H1 (cell line): ENCODE measurements at regions not wholly inside any gene's neighbourhood (a gene's known extent, or its start where the extent isn't known, plus 50 kb on each side); places are given as distances from the start of the nearest gene placed in this dataset.

ENCODE experiments used
- CTCF ChIA-PET: fragments of 300-600 bp; sonication (Branson Sonifier 250); formaldehyde crosslinking; loops from one replicate; lab custom pipeline; 2021; ENCODE audit not compliant: partially characterized antibody; lab: Charles Lee
- POLR2A ChIA-PET: fragments of 300-600 bp; sonication (Branson Sonifier 250); formaldehyde crosslinking; loops from one replicate; lab custom pipeline; 2021; ENCODE audit warnings: inconsistent platforms; ENCODE audit not compliant: partially characterized antibody; lab: Charles Lee
- DNase-seq, 2 experiments: peaks; one replicate each; pipeline versions ENCODE4 v3.0.0 to v3.0.0-alpha.2; 2010 to 2022; ENCODE audit warnings: low spot score in 2 of 2, low read depth in 1 of 2, mixed read lengths in 1 of 2
- FAIRE-seq: peaks from 2 replicates; lab custom pipeline; 2011; peaks lifted over from hg19 to GRCh38; lab: Jason Lieb, UNC
- H2AFZ ChIP-seq: 2 replicates; pipeline ENCODE4 v1.8.1; 2012; ENCODE audit warnings: low read length, inconsistent platforms
- H2AK5ac ChIP-seq: 2 replicates; pipeline ENCODE4 v1.6.1; 2013; ENCODE audit warnings: low read depth, low read length
- H2BK120ac ChIP-seq: replicated peaks from 2 replicates; pipeline ENCODE3; 2013; ENCODE audit warnings: low read depth, low read length, inconsistent platforms
- H2BK12ac ChIP-seq: 2 replicates; pipeline ENCODE4 v1.6.1; 2013; ENCODE audit warnings: low read depth, low read length
- H2BK15ac ChIP-seq: 2 replicates; pipeline ENCODE4 v1.6.1; 2013; ENCODE audit warnings: low read length
- H2BK20ac ChIP-seq: 2 replicates; pipeline ENCODE4 v1.6.1; 2013; ENCODE audit warnings: low read length
- H2BK5ac ChIP-seq: 2 replicates; pipeline ENCODE4 v1.6.1; 2013; ENCODE audit warnings: low read depth, low read length
- H3K14ac ChIP-seq: 2 replicates; pipeline ENCODE4 v1.6.1; 2013; ENCODE audit warnings: inconsistent platforms; ENCODE audit not compliant: insufficient read length
- H3K18ac ChIP-seq: 2 replicates; pipeline ENCODE4 v1.6.1; 2013; ENCODE audit warnings: low read length; ENCODE audit errors: extremely low read depth
- H3K23ac ChIP-seq: 2 replicates; pipeline ENCODE4 v1.6.1; 2013; ENCODE audit warnings: inconsistent platforms; ENCODE audit not compliant: insufficient read length
- H3K23me2 ChIP-seq: 2 replicates; pipeline ENCODE4 v1.6.1; 2013; ENCODE audit warnings: low read depth, low read length
- H3K27ac ChIP-seq: 2 replicates; pipeline ENCODE4 v1.6.1; 2011; ENCODE audit warnings: low read depth, low read length, inconsistent platforms
- H3K27me3 ChIP-seq, 4 experiments: replicated peaks in 1 of 4; 1 replicate in 1 of 4; 2 replicates in 3 of 4; pipeline versions ENCODE4 v1.6.1 to v1.8.1; 2011 to 2013; ENCODE audit warnings: low read length in 3 of 4, mild to moderate bottlenecking in 3 of 4, inconsistent platforms in 2 of 4, mixed read lengths in 2 of 4, moderate library complexity in 1 of 4; ENCODE audit not compliant: control insufficient read depth in 3 of 4, insufficient read depth in 3 of 4; ENCODE audit errors: extremely low read depth in 1 of 4
- H3K36me3 ChIP-seq, 4 experiments: 2 replicates each; pipeline versions ENCODE4 v1.6.1 to v1.8.1; 2011 to 2013; ENCODE audit warnings: mild to moderate bottlenecking in 4 of 4, low read length in 3 of 4, moderate library complexity in 2 of 4, control low read depth in 1 of 4, inconsistent platforms in 1 of 4; ENCODE audit not compliant: insufficient read depth in 4 of 4, control insufficient read depth in 2 of 4
- H3K4ac ChIP-seq: replicated peaks from 2 replicates; pipeline ENCODE3; 2013; ENCODE audit warnings: low read length, low read depth, mixed read lengths, inconsistent platforms; ENCODE audit not compliant: insufficient read length
- H3K4me1 ChIP-seq, 4 experiments: replicated peaks in 1 of 4; 1 replicate in 1 of 4; 2 replicates in 3 of 4; pipeline versions ENCODE4 v1.6.1 to v1.8.1; 2011 to 2013; ENCODE audit warnings: low read length in 3 of 4, inconsistent platforms in 2 of 4, mixed read lengths in 1 of 4; ENCODE audit not compliant: insufficient read depth in 4 of 4, control insufficient read depth in 3 of 4
- H3K4me2 ChIP-seq, 2 experiments: 2 replicates each; pipeline versions ENCODE4 v1.6.1 to v1.8.1; 2011 to 2013; ENCODE audit warnings: low read depth in 2 of 2, low read length in 2 of 2, control low read depth in 1 of 2, inconsistent platforms in 1 of 2, mild to moderate bottlenecking in 1 of 2; ENCODE audit not compliant: insufficient read depth in 1 of 2
- H3K4me3 ChIP-seq, 4 experiments: fragments of 200-600, 300-600 bp in 1 of 4; sonication (generic), shearing (Covaris generic), sonication (Bioruptor Twin) in 1 of 4; 2 replicates each; pipeline versions ENCODE4 v1.5.1 to v1.8.1; 2011 to 2016; ENCODE audit warnings: low read length in 4 of 4, low read depth in 3 of 4, control low read depth in 2 of 4, inconsistent platforms in 2 of 4, mild to moderate bottlenecking in 2 of 4, mixed read lengths in 1 of 4, moderate library complexity in 1 of 4; ENCODE audit not compliant: insufficient read depth in 2 of 4; ENCODE audit errors: extremely low read depth in 1 of 4
- H3K56ac ChIP-seq: replicated peaks from 2 replicates; pipeline ENCODE3; 2013; ENCODE audit warnings: low read depth, mild to moderate bottlenecking, mixed read lengths, low read length, inconsistent platforms; ENCODE audit not compliant: insufficient read length
- H3K79me1 ChIP-seq: 2 replicates; pipeline ENCODE4 v1.6.1; 2013; ENCODE audit warnings: low read depth, low read length, control low read depth
- H3K79me2 ChIP-seq, 2 experiments: 2 replicates each; pipeline versions ENCODE4 v1.6.1 to v1.8.1; 2012 to 2013; ENCODE audit warnings: low read length in 2 of 2, mild to moderate bottlenecking in 2 of 2, inconsistent platforms in 1 of 2; ENCODE audit not compliant: insufficient read depth in 2 of 2, control insufficient read depth in 1 of 2
- H3K9ac ChIP-seq, 4 experiments: replicated peaks in 1 of 4; 1 replicate in 1 of 4; 2 replicates in 3 of 4; pipeline versions ENCODE4 v1.6.1 to v1.8.1; 2011 to 2013; ENCODE audit warnings: low read depth in 3 of 4, low read length in 3 of 4, control low read depth in 2 of 4, mild to moderate bottlenecking in 2 of 4, moderate library complexity in 2 of 4, inconsistent platforms in 1 of 4; ENCODE audit errors: extremely low read depth in 1 of 4
- H3K9me3 ChIP-seq, 2 experiments: 2 replicates each; pipeline versions ENCODE4 v1.6.1 to v1.8.1; 2012 to 2013; ENCODE audit warnings: mild to moderate bottlenecking in 2 of 2, moderate library complexity in 2 of 2, control low read depth in 1 of 2, inconsistent platforms in 1 of 2, low read depth in 1 of 2, low read length in 1 of 2, mixed read lengths in 1 of 2; ENCODE audit not compliant: insufficient read depth in 2 of 2
- H4K20me1 ChIP-seq, 2 experiments: replicated peaks in 1 of 2; 2 replicates each; pipeline versions ENCODE3 to v1.8.1; 2011 to 2013; ENCODE audit warnings: inconsistent platforms in 2 of 2, low read length in 2 of 2, mild to moderate bottlenecking in 1 of 2; ENCODE audit not compliant: insufficient read depth in 2 of 2, control insufficient read depth in 1 of 2
- H4K5ac ChIP-seq: 2 replicates; pipeline ENCODE4 v1.6.1; 2013; ENCODE audit warnings: low read length, low read depth, mixed read lengths, inconsistent platforms; ENCODE audit not compliant: insufficient read length
- H4K8ac ChIP-seq: 2 replicates; pipeline ENCODE4 v1.8.0; 2013; ENCODE audit warnings: mild to moderate bottlenecking, moderate library complexity, low read length, inconsistent platforms; ENCODE audit not compliant: insufficient read depth; ENCODE audit errors: extremely low read depth
- H4K91ac ChIP-seq: replicated peaks from 2 replicates; pipeline ENCODE3; 2013; ENCODE audit warnings: low read length, mixed read lengths, inconsistent platforms; ENCODE audit not compliant: insufficient read length
- CBX8 ChIP-seq: fragments of 300-800, 300-1000 bp; sonication (generic); IDR thresholded peaks from 2 replicates; pipeline ENCODE4 v1.7.1; 2016; ENCODE audit warnings: low read depth, low read length, borderline replicate concordance
- EGR1 ChIP-seq: IDR thresholded peaks from 2 replicates; pipeline ENCODE4 v1.6.1; 2011; ENCODE audit warnings: low read depth, low read length, borderline replicate concordance
- HDAC6 ChIP-seq: IDR thresholded peaks from one replicate; pipeline ENCODE4 v1.7.1; 2012; ENCODE audit warnings: low read depth, mild to moderate bottlenecking, inconsistent platforms, low read length, moderate library complexity
- KDM4A ChIP-seq: IDR thresholded peaks from one replicate; pipeline ENCODE4 v1.7.1; 2012; ENCODE audit warnings: low read depth, mild to moderate bottlenecking, moderate library complexity, low read length, inconsistent platforms; ENCODE audit not compliant: severe bottlenecking
- PHF8 ChIP-seq: fragments of 200-600 bp; sonication (generic); conservative IDR thresholded peaks from 2 replicates; pipeline ENCODE4 v1.7.1; 2012; ENCODE audit warnings: low read depth, mild to moderate bottlenecking, inconsistent platforms, low read length, moderate library complexity
- SAP30 ChIP-seq: fragments of 300-600 bp; sonication (generic); IDR thresholded peaks from 2 replicates; pipeline ENCODE4 v1.7.1; 2012; ENCODE audit warnings: low read length, moderate library complexity, mild to moderate bottlenecking, inconsistent platforms; ENCODE audit not compliant: insufficient read depth, insufficient replicate concordance
- TAF7 ChIP-seq: optimal IDR thresholded peaks from 2 replicates; pipeline ENCODE3; 2011; ENCODE audit warnings: low read depth, mild to moderate bottlenecking, inconsistent platforms, low read length, moderate library complexity, borderline replicate concordance
- WGBS, 2 experiments: shearing (Covaris generic) in 1 of 2; methylation state at CpG; one replicate each; pipeline versions ENCODE4 v1.1.6 to v1.1.7; 2013 to 2015; ENCODE audit warnings: low lambda C conversion rate in 2 of 2, mixed read lengths in 2 of 2, inconsistent platforms in 1 of 2, low coverage in 1 of 2, missing lambda C conversion rate in 1 of 2; ENCODE audit not compliant: insufficient replicate concordance in 2 of 2, insufficient coverage in 1 of 2, insufficient read length in 1 of 2; ENCODE audit errors: extremely low coverage in 1 of 2, missing lambda C conversion rate in 1 of 2; 5-methylcytosine and 5-hydroxymethylcytosine counted together

DNA sequence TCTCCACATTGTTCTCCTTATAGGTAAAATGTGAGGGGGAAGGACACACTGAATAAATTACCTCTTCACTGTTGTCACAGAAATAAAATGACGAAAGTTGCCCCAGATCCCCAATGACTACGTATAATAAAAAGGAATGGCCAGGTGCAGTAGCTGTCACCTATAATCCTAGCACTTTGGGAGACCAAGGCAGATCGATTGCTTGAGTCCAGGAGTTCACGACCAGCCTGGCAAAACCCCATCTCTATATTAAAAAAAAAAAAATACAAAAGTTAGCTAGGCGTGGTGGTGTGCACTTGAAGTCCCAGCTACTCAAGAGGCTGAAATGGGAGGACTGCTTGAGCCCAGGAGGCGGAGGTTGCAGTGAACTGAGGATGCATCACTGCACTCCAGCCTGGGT is 82.2 kb upstream of the APC start:
- Histone ChIP-seq H3K9ac (no peak overlapping the region), H2BK12ac (no peak overlapping the region), H4K91ac (no peak overlapping the region), H3K14ac (no peak overlapping the region), H2AK5ac (no peak overlapping the region), H2BK20ac (no peak overlapping the region), H3K4ac (no peak overlapping the region), H4K8ac (no peak overlapping the region), H3K23ac (no peak overlapping the region), H2BK15ac (no peak overlapping the region), H4K5ac (no peak overlapping the region), H3K23me2 (peaks cover 1% of the 10 kb centered on the region; the same call in 1 of the 2 replicates), H3K4me2 (no peak overlapping the region), H3K79me1 (no peaks in the 10 kb centered on the region), H2AFZ (no peak overlapping the region), H3K4me1 (no peaks in the 10 kb centered on the region), H3K18ac (no peak overlapping the region), H3K56ac (no peak overlapping the region), H3K27me3 (no peaks in the 10 kb centered on the region), H4K20me1 (no peaks in the 10 kb centered on the region), H2BK120ac (no peak overlapping the region), H3K4me3 (no peak overlapping the region), H3K79me2 (no peaks in the 10 kb centered on the region), H3K27ac (no peak overlapping the region), H2BK5ac (no peak overlapping the region), H3K9me3 (no peaks in the 10 kb centered on the region), H3K36me3 (no peaks in the 10 kb centered on the region)
- FAIRE-seq, result no peak
- CTCF ChIA-PET, result interaction anchor here (0.8 kb wide), 1 partner anchor 125 kb away, joined by 3 read pairs; no protein-coding TSS in a partner anchor
- TF ChIP-seq KDM4A (no peak), PHF8 (no peak), EGR1 (no peak), CBX8 (no peak), TAF7 (no peak), HDAC6 (no peak), SAP30 (no peak)
- no peak for DNase-seq
- 91% methylated on average over 6 of the region's 6 CpGs; no CpG with 5 or more reads in 1 of the 2 experiments for WGBS, 2 experiments
- POLR2A ChIA-PET, result no interaction called here
